Common myeloid progenitor, CD34-positive (primary cell): ENCODE measurements at regions not wholly inside any gene's neighbourhood (a gene's known extent, or its start where the extent isn't known, plus 50 kb on each side); places are given as distances from the start of the nearest gene placed in this dataset.

ENCODE experiments used
- CTCF ChIA-PET: fragments of 350-600 bp; sonication (Branson Sonifier 250); formaldehyde crosslinking; loops from one replicate; lab custom pipeline; 2021; ENCODE audit warnings: antibody characterized with exemption; lab: Charles Lee
- POLR2A ChIA-PET: fragments of 350-600 bp; sonication (Branson Sonifier 250); formaldehyde crosslinking; loops from one replicate; lab custom pipeline; 2021; ENCODE audit warnings: antibody characterized with exemption; lab: Charles Lee
- DNase-seq, 3 donors: peaks; one replicate each; pipeline versions ENCODE4 v3.0.0 to v3.0.0-alpha.2; 2013
- H3K27ac ChIP-seq, 2 experiments: 1 replicate in 1 of 2; 2 replicates in 1 of 2; pipeline ENCODE4 v1.7.0; 2013; ENCODE audit warnings: inconsistent platforms in 2 of 2, low read length in 2 of 2, mild to moderate bottlenecking in 2 of 2, low read depth in 1 of 2, moderate library complexity in 1 of 2; ENCODE audit not compliant: severe bottlenecking in 2 of 2, insufficient read depth in 1 of 2, poor library complexity in 1 of 2
- H3K27me3 ChIP-seq, 5 experiments: replicated peaks in 2 of 5; 1 replicate in 3 of 5; 2 replicates in 2 of 5; pipeline versions ENCODE4 v1.6.1 to v1.7.0; 2013; ENCODE audit warnings: low read length in 4 of 5, mild to moderate bottlenecking in 2 of 5, moderate library complexity in 2 of 5, inconsistent platforms in 1 of 5; ENCODE audit not compliant: insufficient read depth in 5 of 5, control insufficient read depth in 4 of 5
- H3K36me3 ChIP-seq, 4 experiments: 1 replicate in 2 of 4; 2 replicates in 2 of 4; pipeline versions ENCODE4 v1.6.1 to v1.7.0; 2013; ENCODE audit warnings: low read length in 3 of 4, control low read depth in 1 of 4, mild to moderate bottlenecking in 1 of 4; ENCODE audit not compliant: control insufficient read depth in 4 of 4, insufficient read depth in 4 of 4
- H3K4me1 ChIP-seq, 4 experiments: 1 replicate in 3 of 4; 2 replicates in 1 of 4; pipeline versions ENCODE4 v1.6.1 to v1.7.1; 2013; ENCODE audit warnings: low read length in 3 of 4, mild to moderate bottlenecking in 3 of 4, control low read depth in 1 of 4, inconsistent platforms in 1 of 4, moderate library complexity in 1 of 4; ENCODE audit not compliant: control insufficient read depth in 4 of 4, insufficient read depth in 4 of 4; ENCODE audit errors: control extremely low read depth in 1 of 4
- H3K4me3 ChIP-seq, 7 experiments: 1 replicate in 4 of 7; 2 replicates in 3 of 7; pipeline versions ENCODE4 v1.5.1 to v1.7.0; 2013; ENCODE audit warnings: mild to moderate bottlenecking in 7 of 7, low read length in 6 of 7, moderate library complexity in 6 of 7, inconsistent platforms in 2 of 7, low read depth in 2 of 7, control low read depth in 1 of 7; ENCODE audit not compliant: insufficient read depth in 4 of 7, control insufficient read depth in 1 of 7; ENCODE audit errors: extremely low read depth in 1 of 7
- H3K9me3 ChIP-seq, 5 experiments: 1 replicate in 4 of 5; 2 replicates in 1 of 5; pipeline versions ENCODE4 v1.6.1 to v1.7.1; 2013; ENCODE audit warnings: low read length in 4 of 5, mild to moderate bottlenecking in 2 of 5, inconsistent platforms in 1 of 5, low read depth in 1 of 5, moderate library complexity in 1 of 5; ENCODE audit not compliant: control insufficient read depth in 4 of 5, insufficient read depth in 2 of 5; ENCODE audit errors: control extremely low read depth in 1 of 5
- WGBS: methylation state at CpG from one replicate; pipeline ENCODE4 v1.1.5; 2013; ENCODE audit not compliant: insufficient coverage; 5-methylcytosine and 5-hydroxymethylcytosine counted together

- Histone ChIP-seq H3K36me3 (no peaks in the 10 kb centered on the region), H3K27ac (no peak overlapping the region), H3K4me3 (no peak overlapping the region), H3K27me3 (peaks cover 0 to 2% (median 0%) of the 10 kb centered on the region in 5 experiments), H3K4me1 (no peaks in the 10 kb centered on the region), H3K9me3 (no peaks in the 10 kb centered on the region)
- WGBS, result 100% methylated on average over 2 of the region's 5 CpGs
- ChIA-PET POLR2A (no interaction called here), CTCF (no interaction called here)
- no peak for DNase-seq
Observed at GRCh38 chr5:74464512-74465209, 175.9 kb downstream of the ENC1 start.

GRCh38 chr5:74462356-74462755 lies 178.2 kb downstream of the ENC1 start:
- no peaks in the 10 kb centered on the region for H3K36me3 ChIP-seq
- H3K27me3 ChIP-seq, result peaks cover 0 to 2% (median 0%) of the 10 kb centered on the region in 5 experiments
- POLR2A ChIA-PET, result no interaction called here
- DNase-seq, result no peak
- H3K4me3 ChIP-seq, result no peak overlapping the region
- CTCF ChIA-PET, result no interaction called here
- H3K27ac ChIP-seq, result no peak overlapping the region
- no peaks in the 10 kb centered on the region for H3K4me1 ChIP-seq
- WGBS, result 89% methylated on average over 1 of the region's 1 CpG
- no peaks in the 10 kb centered on the region for H3K9me3 ChIP-seq

- Histone ChIP-seq H3K4me3 (no peak overlapping the region), H3K27me3 (peaks cover 0 to 2% (median 0%) of the 10 kb centered on the region in 5 experiments), H3K4me1 (no peaks in the 10 kb centered on the region), H3K9me3 (no peaks in the 10 kb centered on the region), H3K27ac (no peak overlapping the region), H3K36me3 (no peaks in the 10 kb centered on the region)
- CTCF ChIA-PET, result interaction anchor here (1.3 kb wide), 1 partner anchor 14 kb away, joined by 4 read pairs; no protein-coding TSS in a partner anchor
- POLR2A ChIA-PET, result no interaction called here
- DNase-seq, result no peak
- WGBS, result 100% methylated on average over 1 of the region's 1 CpG
Observed at GRCh38 chr5:74461251-74461650, 179.3 kb downstream of the ENC1 start.

- 93% methylated on average over 2 of the region's 3 CpGs for WGBS
- Histone ChIP-seq H3K27ac (no peak overlapping the region), H3K9me3 (no peaks in the 10 kb centered on the region), H3K36me3 (no peaks in the 10 kb centered on the region), H3K4me3 (no peak overlapping the region), H3K4me1 (no peaks in the 10 kb centered on the region), H3K27me3 (peaks cover 0 to 2% (median 0%) of the 10 kb centered on the region in 5 experiments)
- POLR2A ChIA-PET, result no interaction called here
- DNase-seq, result no peak
- CTCF ChIA-PET, result interaction anchor here (0.8 to 1.3 kb wide), 2 partner anchors 14 to 22 kb away, joined by 3 to 4 read pairs; no protein-coding TSS in a partner anchor
Observed at GRCh38 chr5:74460694-74461093, 179.8 kb downstream of the ENC1 start.

- WGBS, result no CpG with 5 or more reads among the region's 1 CpG
- ChIA-PET POLR2A (no interaction called here), CTCF (interaction anchor here (0.8 kb wide), 1 partner anchor 23 kb away, joined by 3 read pairs; no protein-coding TSS in a partner anchor)
- H3K4me3 ChIP-seq, result no peak overlapping the region
- H3K27me3 ChIP-seq, result peaks cover 0 to 2% (median 0%) of the 10 kb centered on the region in 5 experiments
- no peaks in the 10 kb centered on the region for H3K4me1 ChIP-seq
- no peaks in the 10 kb centered on the region for H3K9me3 ChIP-seq
- no peaks in the 10 kb centered on the region for H3K36me3 ChIP-seq
- no peak for DNase-seq
- H3K27ac ChIP-seq, result no peak overlapping the region
Observed at GRCh38 chr5:74459984-74460383, 180.5 kb downstream of the ENC1 start.

- ChIA-PET POLR2A (no interaction called here), CTCF (no interaction called here)
- H3K4me1 ChIP-seq, result no peaks in the 10 kb centered on the region
- H3K36me3 ChIP-seq, result no peaks in the 10 kb centered on the region
- H3K27me3 ChIP-seq, result no peaks in the 10 kb centered on the region
- H3K4me3 ChIP-seq, result no peak overlapping the region
- H3K27ac ChIP-seq, result no peak overlapping the region
- no peak for DNase-seq
- no peaks in the 10 kb centered on the region for H3K9me3 ChIP-seq
Observed at GRCh38 chr5:74457876-74458275, 182.7 kb downstream of the ENC1 start.

GRCh38 chr5:74454263-74455030 lies 186.1 kb downstream of the ENC1 start:
- DNase-seq, result no peak
- CTCF ChIA-PET, result no interaction called here
- POLR2A ChIA-PET, result no interaction called here
- H3K4me1 ChIP-seq, result no peaks in the 10 kb centered on the region
- no peaks in the 10 kb centered on the region for H3K9me3 ChIP-seq
- H3K27me3 ChIP-seq, result no peaks in the 10 kb centered on the region
- no peaks in the 10 kb centered on the region for H3K36me3 ChIP-seq
- H3K4me3 ChIP-seq, result no peak overlapping the region
- no peak overlapping the region for H3K27ac ChIP-seq
- WGBS, result 98% methylated on average over 4 of the region's 7 CpGs
